Stimulated activated CD4-positive, alpha-beta T cell treated with anti-CD3 and anti-CD28 coated beads, Interleukin-2, amount 100 ng/mL, for 24 hours (primary cell): ENCODE measurements at regions not wholly inside any gene's neighbourhood (a gene's known extent, or its start where the extent isn't known, plus 50 kb on each side); places are given as distances from the start of the nearest gene placed in this dataset.
"Not testable (repeated sequence)": the region's sequence is repeated elsewhere in the genome, so short reads cannot be mapped to it uniquely, and the experiment has no call there.

ENCODE experiments used
- DNase-seq, 2 donors: peaks; one replicate each; pipeline ENCODE4 v3.0.0-alpha.2; 2020

GRCh38 chr3:21995079-21995607 is 244.1 kb upstream of the ZNF385D start:
- DNase-seq, result no peak

DNA sequence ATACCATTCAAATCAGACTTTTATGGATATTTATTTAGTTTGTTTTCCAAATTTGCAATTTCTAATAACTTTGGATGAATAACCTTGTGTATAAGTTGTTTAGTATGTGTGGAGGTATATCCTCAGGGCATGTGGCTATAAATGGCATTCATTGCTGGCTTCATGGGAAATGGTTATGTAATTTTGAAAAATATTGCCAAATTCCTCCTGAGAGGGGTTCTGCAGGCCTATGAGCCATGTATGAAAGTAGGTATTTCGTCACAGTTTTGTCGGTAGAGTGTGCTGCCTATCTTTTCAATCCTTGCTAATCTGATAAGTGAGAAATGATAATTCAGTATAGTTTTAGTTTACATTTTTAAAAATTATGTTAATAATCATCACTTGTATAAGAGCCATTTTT is 256.4 kb upstream of the ZNF385D start:
- DNase-seq, result no peak

DNA sequence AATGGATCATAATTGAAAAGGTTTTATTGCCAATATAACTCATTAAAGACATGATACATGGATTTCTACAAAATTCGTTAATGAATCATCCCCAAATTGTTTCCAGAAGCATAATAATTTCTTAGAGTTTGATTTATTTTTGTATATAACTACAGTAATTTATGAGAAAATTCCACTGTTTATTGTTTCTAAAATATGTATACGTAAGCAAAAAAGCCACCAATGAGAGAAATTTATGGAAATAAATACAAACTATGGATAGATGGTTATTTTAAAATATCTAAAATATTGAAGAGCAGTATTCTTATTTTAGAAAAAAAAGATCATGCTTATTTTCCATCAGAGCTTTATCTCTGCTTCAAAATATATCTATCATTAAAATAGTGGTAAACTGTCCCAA is 260.0 kb upstream of the ZNF385D start:
- DNase-seq, result no peak

GRCh38 chr3:22012471-22012870 is 261.5 kb upstream of the ZNF385D start:
- no peak for DNase-seq

GRCh38 chr3:22013641-22014040 is 262.6 kb upstream of the ZNF385D start:
- no peak for DNase-seq

DNA sequence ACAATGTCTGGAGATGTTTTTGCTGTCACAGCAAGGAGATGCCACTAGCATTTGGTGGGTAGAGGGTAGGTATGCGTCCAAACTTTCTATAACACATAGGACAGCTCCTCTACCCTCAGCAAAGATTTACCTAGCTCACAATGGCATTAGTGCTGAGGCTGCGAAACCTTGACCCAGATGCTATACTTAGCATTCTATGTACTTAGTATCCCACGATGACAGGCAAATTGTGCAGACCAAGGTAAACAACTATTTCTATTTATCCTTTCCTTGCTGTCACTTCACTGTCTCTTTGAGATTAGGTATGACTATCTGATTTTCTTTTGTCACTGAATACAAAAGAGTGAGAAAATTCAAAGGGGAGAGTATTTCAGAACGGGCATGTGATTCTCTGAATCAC is 265.2 kb upstream of the ZNF385D start:
- no peak for DNase-seq

GRCh38 chr3:22024638-22025037 is 273.6 kb upstream of the ZNF385D start:
- DNase-seq, result not testable (repeated sequence)

- no peak for DNase-seq
Measured at GRCh38 chr3:22029480-22029879, 278.5 kb upstream of the ZNF385D start.

DNA sequence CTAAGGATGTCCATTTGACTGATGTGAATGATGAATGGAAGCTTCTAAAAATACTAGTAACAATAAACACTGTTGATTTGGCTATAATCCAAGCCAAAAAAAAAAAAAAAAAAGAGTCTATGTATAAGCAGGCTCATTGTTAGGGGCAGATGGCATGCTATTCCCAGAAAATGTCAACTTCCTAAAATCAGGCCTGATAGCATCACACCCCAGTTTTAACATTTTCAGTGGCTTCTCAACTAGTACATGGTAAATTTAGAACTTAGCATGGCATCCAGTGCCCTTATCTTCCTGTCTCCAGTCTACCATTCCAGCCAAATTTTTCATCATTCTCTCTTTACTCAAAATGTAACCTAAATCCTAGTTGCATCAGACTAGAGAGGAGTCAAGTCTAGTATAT is 288.2 kb upstream of the ZNF385D start:
- no peak for DNase-seq

- DNase-seq, result no peak
Measured at GRCh38 chr3:22040150-22040549, 289.1 kb upstream of the ZNF385D start.

GRCh38 chr3:22045882-22046281 is 294.9 kb upstream of the ZNF385D start:
- no peak for DNase-seq

- no peak for DNase-seq
Measured at GRCh38 chr3:22063500-22063899, 312.5 kb upstream of the ZNF385D start.

DNA sequence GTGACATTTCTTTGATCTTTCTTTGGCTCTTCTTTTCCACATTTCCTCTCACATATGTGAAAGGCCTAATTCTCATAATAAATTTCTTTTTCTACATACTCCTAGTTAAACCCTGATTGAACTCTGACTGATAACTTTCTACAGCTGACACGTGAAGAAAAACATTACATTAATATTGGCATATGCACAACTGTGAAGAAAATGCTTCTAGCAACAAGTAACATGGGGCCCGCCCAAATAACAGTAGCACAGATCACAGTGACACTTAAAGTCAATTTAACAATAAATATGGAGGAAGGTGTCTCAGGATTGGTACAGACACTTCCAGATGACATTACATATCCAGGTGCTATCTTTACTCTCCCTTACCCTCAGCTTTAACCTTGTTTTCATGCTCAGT is 317.6 kb upstream of the ZNF385D start:
- DNase-seq, result no peak

GRCh38 chr3:22088204-22088603 is 337.2 kb upstream of the ZNF385D start:
- no peak for DNase-seq

DNA sequence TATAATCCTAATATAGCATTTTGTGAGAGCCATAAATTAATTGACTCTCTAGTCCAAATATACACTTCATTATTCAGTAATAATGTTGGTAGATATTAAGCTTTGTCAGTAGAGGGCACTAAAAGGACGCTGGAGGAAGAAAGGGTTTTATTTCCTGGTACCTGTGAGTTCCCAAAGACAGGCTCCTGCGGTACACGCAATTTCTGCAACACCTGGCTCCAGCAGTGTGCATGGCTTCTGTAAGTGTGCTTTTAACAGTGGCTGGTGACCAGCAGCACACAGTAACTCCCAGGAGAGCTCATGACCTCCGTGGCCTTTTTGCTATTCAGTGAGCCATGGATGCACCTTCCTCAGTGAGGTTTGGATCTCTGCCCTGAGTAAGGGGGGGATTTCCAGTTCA is 338.3 kb upstream of the ZNF385D start:
- DNase-seq, result no peak

- DNase-seq, result no peak
Measured at GRCh38 chr3:22091329-22091728, 340.3 kb upstream of the ZNF385D start.

DNA sequence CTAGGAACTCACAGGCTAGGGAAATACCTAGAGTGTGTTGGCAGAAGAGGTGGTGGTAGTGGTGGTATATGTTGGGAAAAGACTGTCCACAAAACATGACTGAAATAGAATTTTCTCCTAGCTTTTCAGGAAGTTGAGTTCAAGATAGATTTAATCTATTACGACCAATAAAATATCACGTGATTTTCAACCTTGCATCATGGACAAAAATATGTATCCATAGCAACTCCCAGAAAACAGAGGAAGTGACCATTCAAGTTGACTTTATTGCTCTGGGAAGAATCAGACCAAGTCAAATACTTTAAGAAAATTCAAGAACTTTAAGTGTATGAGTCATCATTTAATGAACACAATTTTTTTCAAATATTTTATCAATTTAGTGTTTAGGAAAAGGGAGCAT is 347.0 kb upstream of the ZNF385D start:
- no peak for DNase-seq

GRCh38 chr3:22101351-22101750 is 350.3 kb upstream of the ZNF385D start:
- DNase-seq, result no peak

DNA sequence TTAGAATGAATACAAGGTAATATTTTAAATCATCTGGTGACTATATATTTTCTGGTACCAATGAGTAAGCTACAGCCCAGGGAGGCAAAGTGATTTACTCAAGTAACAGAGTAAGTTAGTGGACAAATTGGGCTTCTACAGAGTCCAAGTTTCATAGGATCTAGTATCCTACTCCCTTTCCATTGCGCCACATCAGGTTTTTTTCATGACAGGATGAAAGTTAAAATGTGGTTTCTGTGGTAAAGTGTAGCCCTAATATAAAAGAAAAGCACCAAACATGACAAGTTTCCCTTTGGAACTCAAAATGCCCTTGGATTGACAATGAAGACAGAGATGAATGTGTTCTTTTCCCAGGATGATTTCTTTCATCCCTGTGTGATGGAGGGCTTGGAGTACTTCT is 350.8 kb upstream of the ZNF385D start:
- DNase-seq, result no peak

DNA sequence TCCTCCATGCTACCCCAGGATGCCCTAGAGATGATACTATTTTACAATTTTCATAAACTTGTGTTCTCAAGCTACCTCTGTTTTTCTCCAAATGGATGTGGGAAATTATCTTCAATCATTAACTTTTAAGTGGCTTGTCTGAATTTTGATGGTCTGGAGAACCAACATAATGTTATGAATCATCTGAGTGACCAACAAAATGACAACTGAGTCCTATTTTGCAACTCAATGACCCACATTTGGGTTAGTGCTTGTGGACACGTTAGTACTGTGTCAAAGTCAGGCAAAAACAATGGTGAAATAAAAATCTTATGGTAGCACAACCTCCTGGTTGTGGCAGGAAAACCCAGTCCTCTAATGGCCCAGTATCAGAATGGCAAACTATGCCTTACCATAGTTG is 352.4 kb upstream of the ZNF385D start:
- DNase-seq, result no peak

- no peak for DNase-seq
Measured at GRCh38 chr3:22106213-22106896, 355.3 kb upstream of the ZNF385D start.

- no peak for DNase-seq
Measured at GRCh38 chr3:22111226-22111625, 360.2 kb upstream of the ZNF385D start.

DNA sequence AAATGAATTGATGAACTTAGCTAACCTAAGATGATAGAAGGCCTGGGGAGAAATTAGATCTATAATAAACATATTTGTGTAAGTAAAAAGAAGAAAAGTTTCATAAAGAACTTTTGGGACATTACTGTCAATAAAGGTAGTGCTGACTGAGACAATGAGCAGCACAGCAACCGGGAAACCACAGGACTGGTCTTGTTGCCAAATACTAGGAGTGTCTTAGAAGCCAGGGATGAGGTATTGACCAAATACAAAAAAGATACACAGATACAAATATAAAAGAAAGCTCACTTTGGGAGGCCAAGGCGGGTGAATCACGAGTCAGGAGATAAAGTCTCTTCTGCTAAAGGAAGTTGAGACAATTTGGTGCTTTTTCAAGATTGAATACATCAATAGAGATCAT is 362.4 kb upstream of the ZNF385D start:
- no peak for DNase-seq

DNA sequence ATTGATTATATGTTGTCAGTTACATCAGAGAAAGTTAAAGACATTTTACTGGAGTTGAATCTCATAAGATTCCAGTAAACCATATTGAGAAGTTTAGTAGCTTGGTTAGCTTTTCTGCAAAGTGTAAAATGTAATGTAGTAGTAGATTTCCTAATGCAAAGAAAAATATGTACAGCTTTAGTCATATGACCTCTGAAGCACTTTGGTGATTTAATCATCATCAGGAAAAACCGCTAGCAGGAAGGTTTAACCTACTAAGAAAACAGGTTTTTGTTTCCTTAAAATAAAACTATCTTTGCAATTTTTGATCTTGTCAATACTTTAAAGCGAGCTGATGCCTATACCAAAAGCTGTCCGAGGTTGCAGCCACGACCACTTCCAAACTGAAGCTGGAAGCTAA is 364.6 kb upstream of the ZNF385D start:
- no peak for DNase-seq

DNA sequence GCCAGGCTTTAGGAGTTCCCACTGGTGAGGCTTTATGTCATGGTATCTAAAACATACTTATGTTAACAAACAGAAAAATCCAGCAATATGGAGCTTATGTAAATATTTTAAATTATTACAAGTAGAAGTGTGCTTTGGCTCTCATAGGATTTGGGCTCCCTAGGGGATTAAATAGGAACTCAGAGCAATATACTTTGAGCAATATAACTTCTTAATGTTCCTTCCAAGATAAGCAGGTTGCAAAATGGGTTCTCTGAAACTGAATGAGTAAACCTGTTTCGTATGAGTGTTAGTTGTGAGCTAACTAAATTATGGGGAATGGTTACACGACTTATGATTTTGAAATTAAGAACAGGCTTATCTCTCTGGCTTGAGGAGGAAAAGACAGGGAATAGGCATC is 366.1 kb upstream of the ZNF385D start:
- DNase-seq, result no peak
